Natural killer cell (primary cell): ENCODE measurements at regions not wholly inside any gene's neighbourhood (a gene's known extent, or its start where the extent isn't known, plus 50 kb on each side); places are given as distances from the start of the nearest gene placed in this dataset.
A peak's percentile ranks its signal among the peaks of the same experiment; 100 is the strongest.
"Not testable (repeated sequence)": the region's sequence is repeated elsewhere in the genome, so short reads cannot be mapped to it uniquely, and the experiment has no call there.

ENCODE experiments used
- ATAC-seq, 3 donors: fragments of 150-1000 bp in 2 of 3; fragments of 200-7000 bp in 1 of 3; cut with Tn5 transposase; 1 replicate in 1 of 3; 2 replicates in 2 of 3; pipeline ENCODE4 v1.10.0; 2021; ENCODE audit warnings: mild to moderate bottlenecking in 2 of 3, moderate library complexity in 2 of 3
- DNase-seq, 2 donors: peaks; one replicate each; pipeline versions ENCODE4 v3.0.0 to v3.0.0-alpha.2; 2013 to 2021; ENCODE audit warnings: mixed read lengths in 1 of 2
- H3K27ac ChIP-seq: one replicate; pipeline ENCODE4 v1.5.1; 2013; ENCODE audit warnings: mild to moderate bottlenecking, low read length
- H3K27me3 ChIP-seq: one replicate; pipeline ENCODE4 v1.6.1; 2013; ENCODE audit warnings: low read length; ENCODE audit not compliant: control insufficient read depth, insufficient read depth
- H3K36me3 ChIP-seq: one replicate; pipeline ENCODE4 v1.6.1; 2013; ENCODE audit warnings: low read length; ENCODE audit not compliant: control insufficient read depth, insufficient read depth
- H3K4me1 ChIP-seq: one replicate; pipeline ENCODE4 v1.6.1; 2013; ENCODE audit warnings: low read length; ENCODE audit not compliant: control insufficient read depth, insufficient read depth
- H3K4me3 ChIP-seq: one replicate; pipeline ENCODE4 v1.5.1; 2013; ENCODE audit warnings: low read length
- H3K9me3 ChIP-seq: one replicate; pipeline ENCODE4 v1.6.1; 2013; ENCODE audit warnings: low read length; ENCODE audit not compliant: control insufficient read depth, insufficient read depth
- H3K27ac Mint-ChIP-seq, 2 donors: one replicate each; pipeline ENCODE4 v1.8.0; 2022; ENCODE audit warnings: mild to moderate bottlenecking in 2 of 2, mixed read lengths in 2 of 2, moderate library complexity in 1 of 2
- H3K27me3 Mint-ChIP-seq, 2 donors: one replicate each; pipeline ENCODE4 v1.8.0; 2022; ENCODE audit warnings: low read depth in 2 of 2, mixed read lengths in 2 of 2
- H3K36me3 Mint-ChIP-seq: one replicate; pipeline ENCODE4 v1.8.0; 2022; ENCODE audit warnings: mixed read lengths
- H3K4me1 Mint-ChIP-seq, 2 donors: one replicate each; pipeline ENCODE4 v1.8.0; 2022; ENCODE audit warnings: mixed read lengths in 2 of 2
- H3K4me3 Mint-ChIP-seq: one replicate; pipeline ENCODE4 v1.8.0; 2022; ENCODE audit warnings: mild to moderate bottlenecking, moderate library complexity, mixed read lengths
- H3K9me3 Mint-ChIP-seq, 2 donors: one replicate each; pipeline ENCODE4 v1.8.0; 2022; ENCODE audit warnings: mixed read lengths in 2 of 2
- WGBS: methylation state at CpG from one replicate; pipeline ENCODE4 v1.1.7; 2013; ENCODE audit warnings: missing lambda C conversion rate; ENCODE audit not compliant: insufficient coverage; 5-methylcytosine and 5-hydroxymethylcytosine counted together
- intact Hi-C: fragments of 100-400 bp; cut with micrococcal nuclease; formaldehyde crosslinking; loops from one replicate; pipeline ENCODE4 v1.14.2; 2022

GRCh38 chr9:42344508-42344907 lies 161.0 kb downstream of the SPATA31A6 start:
- DNase-seq, H3K4me3 Mint-ChIP-seq, ATAC-seq, H3K9me3 Mint-ChIP-seq, H3K27me3 Mint-ChIP-seq, H3K27ac ChIP-seq, H3K4me1 ChIP-seq, H3K4me3 ChIP-seq, H3K36me3 ChIP-seq, H3K4me1 Mint-ChIP-seq, H3K9me3 ChIP-seq, H3K27me3 ChIP-seq, H3K27ac Mint-ChIP-seq, intact Hi-C loops, H3K36me3 Mint-ChIP-seq: not testable (repeated sequence)
- 96% methylated on average over 4 of the region's 6 CpGs for WGBS

- H3K36me3 ChIP-seq, H3K4me3 ChIP-seq, H3K27ac ChIP-seq, intact Hi-C loops, H3K4me3 Mint-ChIP-seq, H3K36me3 Mint-ChIP-seq, H3K9me3 Mint-ChIP-seq, H3K27ac Mint-ChIP-seq, DNase-seq, H3K4me1 Mint-ChIP-seq, H3K4me1 ChIP-seq, ATAC-seq, H3K27me3 ChIP-seq, H3K9me3 ChIP-seq, H3K27me3 Mint-ChIP-seq: not testable (repeated sequence)
- no CpG with 5 or more reads among the region's 2 CpGs for WGBS
Observed at GRCh38 chr9:42346916-42347315, 163.5 kb downstream of the SPATA31A6 start.

- H3K4me3 Mint-ChIP-seq, H3K9me3 ChIP-seq, H3K27me3 Mint-ChIP-seq, H3K27ac ChIP-seq, DNase-seq, H3K27me3 ChIP-seq, H3K4me1 Mint-ChIP-seq, H3K36me3 Mint-ChIP-seq, H3K9me3 Mint-ChIP-seq, H3K36me3 ChIP-seq, intact Hi-C loops, H3K27ac Mint-ChIP-seq, ATAC-seq, H3K4me3 ChIP-seq, H3K4me1 ChIP-seq: not testable (repeated sequence)
Observed at GRCh38 chr9:42349181-42349580, 165.7 kb downstream of the SPATA31A6 start.

GRCh38 chr9:42350412-42350811 lies 167.0 kb downstream of the SPATA31A6 start:
- H3K27ac Mint-ChIP-seq, H3K4me3 Mint-ChIP-seq, H3K27ac ChIP-seq, H3K36me3 Mint-ChIP-seq, H3K9me3 ChIP-seq, H3K4me3 ChIP-seq, H3K4me1 Mint-ChIP-seq, H3K36me3 ChIP-seq, H3K27me3 ChIP-seq, intact Hi-C loops, DNase-seq, H3K27me3 Mint-ChIP-seq, H3K4me1 ChIP-seq, H3K9me3 Mint-ChIP-seq: not testable (repeated sequence)
- WGBS, result no CpG with 5 or more reads among the region's 2 CpGs
- peak in 1 of 3 donors; percentile 64 for ATAC-seq

GRCh38 chr9:42357604-42358373 lies 174.3 kb downstream of the SPATA31A6 start:
- H3K4me1 Mint-ChIP-seq, H3K36me3 ChIP-seq, H3K9me3 ChIP-seq, H3K27ac Mint-ChIP-seq, H3K36me3 Mint-ChIP-seq, H3K4me3 Mint-ChIP-seq, H3K27me3 ChIP-seq, H3K9me3 Mint-ChIP-seq, H3K4me1 ChIP-seq, intact Hi-C loops, H3K27ac ChIP-seq, H3K4me3 ChIP-seq, DNase-seq, ATAC-seq, H3K27me3 Mint-ChIP-seq: not testable (repeated sequence)
- WGBS, result 51% methylated on average over 7 of the region's 40 CpGs

- H3K4me3 ChIP-seq, H3K36me3 ChIP-seq, H3K4me3 Mint-ChIP-seq, intact Hi-C loops, H3K27me3 Mint-ChIP-seq, H3K27ac ChIP-seq, H3K4me1 ChIP-seq, H3K9me3 ChIP-seq, H3K36me3 Mint-ChIP-seq, ATAC-seq, H3K27ac Mint-ChIP-seq, DNase-seq, H3K9me3 Mint-ChIP-seq, H3K4me1 Mint-ChIP-seq, H3K27me3 ChIP-seq: not testable (repeated sequence)
- WGBS, result 0% methylated on average over 1 of the region's 2 CpGs
Observed at GRCh38 chr9:42358626-42359247, 175.3 kb downstream of the SPATA31A6 start.

GRCh38 chr9:42364410-42365243 lies 181.2 kb downstream of the SPATA31A6 start:
- H3K27ac Mint-ChIP-seq, H3K36me3 ChIP-seq, H3K36me3 Mint-ChIP-seq, H3K27me3 ChIP-seq, H3K9me3 ChIP-seq, H3K4me3 ChIP-seq, H3K4me1 Mint-ChIP-seq, H3K27ac ChIP-seq, DNase-seq, H3K9me3 Mint-ChIP-seq, H3K4me3 Mint-ChIP-seq, H3K27me3 Mint-ChIP-seq, intact Hi-C loops, H3K4me1 ChIP-seq: not testable (repeated sequence)
- WGBS, result no CpG with 5 or more reads among the region's 4 CpGs
- ATAC-seq, result peak in 1 of 3 donors; percentile 8
